Esophagus muscularis mucosa (tissue), 3 donors: ENCODE measurements at regions not wholly inside any gene's neighbourhood (a gene's known extent, or its start where the extent isn't known, plus 50 kb on each side); places are given as distances from the start of the nearest gene placed in this dataset.

ENCODE experiments used
- CTCF ChIP-seq, 3 experiments: fragments of 200-600 bp in 2 of 3; fragments of 450-650 bp in 1 of 3; sonication (generic) in 2 of 3; IDR thresholded peaks; one replicate each; pipeline ENCODE4 v1.5.1; 2017 to 2019; ENCODE audit warnings: antibody characterized with exemption in 3 of 3, mild to moderate bottlenecking in 2 of 3, moderate library complexity in 1 of 3
- POLR2A ChIP-seq: fragments of 450-650 bp; IDR thresholded peaks from one replicate; pipeline ENCODE4 v1.6.1; 2017; ENCODE audit warnings: antibody characterized with exemption, moderate library complexity, mild to moderate bottlenecking, low read depth
- POLR2AphosphoS5 ChIP-seq, 2 donors: sonication (generic); formaldehyde crosslinking; IDR thresholded peaks; one replicate each; pipeline ENCODE4 v1.6.1; 2017; ENCODE audit warnings: antibody characterized with exemption in 2 of 2

GRCh38 chr3:88298189-88298588 lies 148.4 kb downstream of the C3orf38 start:
- TF ChIP-seq POLR2A (no peak), POLR2AphosphoS5 (IDR thresholded peaks at IDR 0.05) (no peak), CTCF (IDR thresholded peaks at IDR 0.05) (no peak)
